Liver (tissue), 8 donors: ENCODE measurements at regions not wholly inside any gene's neighbourhood (a gene's known extent, or its start where the extent isn't known, plus 50 kb on each side); places are given as distances from the start of the nearest gene placed in this dataset.
"Not testable (repeated sequence)": the region's sequence is repeated elsewhere in the genome, so short reads cannot be mapped to it uniquely, and the experiment has no call there.

Experiments
- DNase-seq: peaks from one replicate; pipeline ENCODE4 v3.0.0-alpha.2; 2017; ENCODE audit warnings: low spot score
- H3K27ac ChIP-seq, 2 donors: one replicate each; pipeline ENCODE4 v1.7.0; 2013; ENCODE audit warnings: inconsistent platforms in 2 of 2, low read length in 2 of 2, control low read depth in 1 of 2, low read depth in 1 of 2, mild to moderate bottlenecking in 1 of 2
- H3K27me3 ChIP-seq, 4 donors: one replicate each; pipeline versions ENCODE4 v1.6.1 to v1.7.0; 2013; ENCODE audit warnings: low read length in 3 of 4, inconsistent platforms in 1 of 4, mild to moderate bottlenecking in 1 of 4, moderate library complexity in 1 of 4; ENCODE audit not compliant: control insufficient read depth in 4 of 4, insufficient read depth in 4 of 4
- H3K36me3 ChIP-seq, 4 donors: one replicate each; pipeline versions ENCODE4 v1.6.1 to v1.7.0; 2013; ENCODE audit warnings: low read length in 3 of 4, mild to moderate bottlenecking in 3 of 4, low read depth in 1 of 4, moderate library complexity in 1 of 4; ENCODE audit not compliant: control insufficient read depth in 4 of 4, insufficient read depth in 3 of 4
- H3K4me1 ChIP-seq, 4 donors: one replicate each; pipeline versions ENCODE4 v1.6.1 to v1.7.0; 2013; ENCODE audit warnings: low read length in 3 of 4, mild to moderate bottlenecking in 3 of 4, moderate library complexity in 1 of 4; ENCODE audit not compliant: control insufficient read depth in 4 of 4, insufficient read depth in 4 of 4
- H3K4me3 ChIP-seq, 3 donors: one replicate each; pipeline versions ENCODE4 v1.6.1 to v1.7.0; 2013; ENCODE audit warnings: low read length in 3 of 3, control low read depth in 1 of 3, low read depth in 1 of 3, mild to moderate bottlenecking in 1 of 3
- H3K9ac ChIP-seq, 2 donors: one replicate each; pipeline ENCODE4 v1.7.0; 2013; ENCODE audit warnings: low read length in 2 of 2, mild to moderate bottlenecking in 2 of 2, moderate library complexity in 2 of 2, control low read depth in 1 of 2, low read depth in 1 of 2
- H3K9me3 ChIP-seq, 4 donors: one replicate each; pipeline versions ENCODE4 v1.6.1 to v1.7.0; 2013; ENCODE audit warnings: low read length in 3 of 4; ENCODE audit not compliant: control insufficient read depth in 4 of 4
- ATF3 ChIP-seq: IDR thresholded peaks from 2 replicates; pipeline ENCODE4 v1.6.1; 2016; ENCODE audit warnings: antibody characterized with exemption
- CTCF ChIP-seq: fragments of 150-350 bp; IDR thresholded peaks from 2 replicates; pipeline ENCODE4 v1.5.1; 2017; ENCODE audit warnings: improper control_type of control experiment, low read depth, low read length; ENCODE audit not compliant: missing input control
- EGR1 ChIP-seq, 2 donors: IDR thresholded peaks; 2 replicates each; pipeline ENCODE4 v1.6.1; 2016 to 2018; ENCODE audit warnings: antibody characterized with exemption in 2 of 2, low read depth in 2 of 2
- FOXA1 ChIP-seq: IDR thresholded peaks from 2 replicates; pipeline ENCODE4 v1.6.1; 2016; ENCODE audit warnings: antibody characterized with exemption
- FOXA2 ChIP-seq: IDR thresholded peaks from 2 replicates; pipeline ENCODE4 v1.6.1; 2016; ENCODE audit warnings: antibody characterized with exemption
- GABPA ChIP-seq, 2 donors: IDR thresholded peaks in 1 of 2; conservative IDR thresholded peaks in 1 of 2; 2 replicates each; pipeline ENCODE4 v1.6.1; 2016; ENCODE audit warnings: antibody characterized with exemption in 2 of 2, mild to moderate bottlenecking in 1 of 2, moderate library complexity in 1 of 2
- HNF4A ChIP-seq, 2 donors: conservative IDR thresholded peaks; 2 replicates each; pipeline ENCODE4 v1.6.1; 2016; ENCODE audit warnings: antibody characterized with exemption in 2 of 2, mild to moderate bottlenecking in 2 of 2
- HNF4G ChIP-seq: IDR thresholded peaks from 2 replicates; pipeline ENCODE4 v1.6.1; 2016; ENCODE audit warnings: antibody characterized with exemption
- JUND ChIP-seq, 2 donors: IDR thresholded peaks; 2 replicates each; pipeline ENCODE4 v1.6.1; 2016; ENCODE audit warnings: antibody characterized with exemption in 2 of 2
- MAX ChIP-seq: IDR thresholded peaks from 2 replicates; pipeline ENCODE4 v1.6.1; 2016; ENCODE audit warnings: antibody characterized with exemption
- NR2F2 ChIP-seq: IDR thresholded peaks from 2 replicates; pipeline ENCODE4 v1.6.1; 2016; ENCODE audit warnings: antibody characterized with exemption
- RAD21 ChIP-seq, 2 donors: IDR thresholded peaks; 2 replicates each; pipeline ENCODE4 v1.6.1; 2016; ENCODE audit warnings: antibody characterized with exemption in 2 of 2, mild to moderate bottlenecking in 2 of 2
- REST ChIP-seq: IDR thresholded peaks from 2 replicates; pipeline ENCODE4 v1.6.1; 2016; ENCODE audit warnings: antibody characterized with exemption, mild to moderate bottlenecking
- RXRA ChIP-seq, 2 donors: IDR thresholded peaks; 2 replicates each; pipeline ENCODE4 v1.6.1; 2017 to 2018; ENCODE audit warnings: antibody characterized with exemption in 2 of 2, mild to moderate bottlenecking in 1 of 2
- SP1 ChIP-seq: IDR thresholded peaks from 2 replicates; pipeline ENCODE4 v1.6.1; 2018; ENCODE audit warnings: antibody characterized with exemption, mild to moderate bottlenecking
- TAF1 ChIP-seq: conservative IDR thresholded peaks from 2 replicates; pipeline ENCODE4 v1.6.1; 2016; ENCODE audit warnings: antibody characterized with exemption, mild to moderate bottlenecking
- YY1 ChIP-seq: IDR thresholded peaks from 2 replicates; pipeline ENCODE4 v1.6.1; 2016; ENCODE audit warnings: antibody characterized with exemption, mild to moderate bottlenecking
- ZBTB33 ChIP-seq: IDR thresholded peaks from 2 replicates; pipeline ENCODE4 v1.6.1; 2016; ENCODE audit warnings: antibody characterized with exemption
- WGBS: extraction: QIAGEN DNeasy Blood & Tissue Kit; methylation state at CpG from one replicate; pipeline ENCODE4 v1.1.7; 2013; 5-methylcytosine and 5-hydroxymethylcytosine counted together
- donor health status: healthy.
- donor health status: healthy.
- donor health status: healthy.
- donor health status: healthy.
- donor health status: healthy.

GRCh38 chr14:43132441-43132840 lies 1374.6 kb downstream of the FSCB start:
- no peaks in the 10 kb centered on the region for H3K27me3 ChIP-seq
- DNase-seq: no peak
- H3K36me3 ChIP-seq: no peaks in the 10 kb centered on the region
- H3K27ac ChIP-seq: no peak overlapping the region
- no peaks in the 10 kb centered on the region for H3K4me1 ChIP-seq
- TF ChIP-seq EGR1 (IDR thresholded peaks at IDR 0.05; ENCODE audit: low read depth in 2 of 2): no peak
- TF ChIP-seq FOXA2: no peak
- no peak for TF ChIP-seq ATF3
- no peak for TF ChIP-seq RAD21 (IDR thresholded peaks at IDR 0.05)
- no peak for TF ChIP-seq MAX
- TF ChIP-seq YY1: no peak
- TF ChIP-seq HNF4A (conservative IDR thresholded peaks at IDR 0.05): no peak
- no peak for TF ChIP-seq RXRA (IDR thresholded peaks at IDR 0.05)
- no peak for TF ChIP-seq REST
- TF ChIP-seq SP1: no peak
- no peak for TF ChIP-seq HNF4G
- TF ChIP-seq NR2F2: no peak
- no peak for TF ChIP-seq JUND (IDR thresholded peaks at IDR 0.05)
- TF ChIP-seq CTCF: no peak
- TF ChIP-seq FOXA1: no peak
- no peak for TF ChIP-seq TAF1
- TF ChIP-seq GABPA (IDR thresholded peaks at IDR 0.05 in 1 of 2, conservative IDR thresholded peaks at IDR 0.05 in 1 of 2): no peak
- no peak for TF ChIP-seq ZBTB33
- no peak overlapping the region for H3K9ac ChIP-seq
- WGBS: 62% methylated on average over 1 of the region's 1 CpG
- H3K9me3 ChIP-seq: peaks cover 0 to 3% (median 0%) of the 10 kb centered on the region in 4 donors
- no peak overlapping the region for H3K4me3 ChIP-seq

GRCh38 chr14:43128429-43128828 lies 1378.7 kb downstream of the FSCB start:
- H3K9me3 ChIP-seq: not testable (repeated sequence)

GRCh38 chr14:43127874-43128273 lies 1379.2 kb downstream of the FSCB start:
- not testable (repeated sequence) for H3K4me3 ChIP-seq, H3K9me3 ChIP-seq, H3K9ac ChIP-seq, H3K27me3 ChIP-seq, H3K36me3 ChIP-seq, H3K27ac ChIP-seq, DNase-seq, H3K4me1 ChIP-seq
- WGBS: 86% methylated on average over 3 of the region's 3 CpGs

More at GRCh38 chr14:43128429-43128828, 1378.7 kb downstream of the FSCB start:
- not testable (repeated sequence) for DNase-seq, H3K27ac ChIP-seq, H3K4me1 ChIP-seq, H3K27me3 ChIP-seq, H3K36me3 ChIP-seq, H3K4me3 ChIP-seq, H3K9ac ChIP-seq
- 100% methylated on average over 1 of the region's 1 CpG for WGBS
